Renal pelvis (tissue), 1 donor: ENCODE measurements at regions not wholly inside any gene's neighbourhood (a gene's known extent, or its start where the extent isn't known, plus 50 kb on each side); places are given as distances from the start of the nearest gene placed in this dataset.
"Not testable (repeated sequence)": the region's sequence is repeated elsewhere in the genome, so short reads cannot be mapped to it uniquely, and the experiment has no call there.

Source experiments
- DNase-seq: peaks from one replicate; pipeline ENCODE4 v3.0.0-alpha.2; 2013

- DNase-seq: not testable (repeated sequence)
Measured at GRCh38 chr17:36695710-36696109, 94.3 kb downstream of the MRM1 start.

GRCh38 chr17:36696805-36697204 lies 95.4 kb downstream of the MRM1 start:
- DNase-seq: no peak

GRCh38 chr17:36697903-36698530 lies 96.6 kb downstream of the MRM1 start:
- peak; percentile 68 for DNase-seq

- DNase-seq: no peak
Measured at GRCh38 chr17:36701429-36702099, 100.2 kb downstream of the MRM1 start.

- no peak for DNase-seq
Measured at GRCh38 chr17:36702636-36703035, 101.3 kb downstream of the MRM1 start.

GRCh38 chr17:36703860-36704266 lies 102.5 kb downstream of the MRM1 start:
- peak; percentile 73 for DNase-seq

- DNase-seq: no peak
Measured at GRCh38 chr17:36705283-36705795, 104.0 kb downstream of the MRM1 start.

- DNase-seq: no peak
Measured at GRCh38 chr17:36705874-36706731, 104.7 kb downstream of the MRM1 start.

- DNase-seq: no peak
Measured at GRCh38 chr17:36707904-36708303, 106.5 kb downstream of the MRM1 start.

GRCh38 chr17:36714789-36715188 lies 113.4 kb downstream of the MRM1 start:
- DNase-seq: no peak

- DNase-seq: no peak
Measured at GRCh38 chr17:36715951-36716350, 114.6 kb downstream of the MRM1 start.

- DNase-seq: no peak
Measured at GRCh38 chr17:36717088-36717487, 115.7 kb downstream of the MRM1 start.

- DNase-seq: no peak
Measured at GRCh38 chr17:36720131-36720530, 118.7 kb downstream of the MRM1 start.

GRCh38 chr17:36721560-36722120 lies 120.3 kb downstream of the MRM1 start:
- DNase-seq: no peak

GRCh38 chr17:36722121-36722902 lies 120.9 kb downstream of the MRM1 start:
- peak; percentile 30 for DNase-seq

- no peak for DNase-seq
Measured at GRCh38 chr17:36722903-36723263, 121.5 kb downstream of the MRM1 start.

GRCh38 chr17:36723459-36724025 lies 122.2 kb downstream of the MRM1 start:
- no peak for DNase-seq

- no peak for DNase-seq
Measured at GRCh38 chr17:36726199-36726598, 124.8 kb downstream of the MRM1 start.

GRCh38 chr17:36727052-36727451 lies 125.7 kb downstream of the MRM1 start:
- no peak for DNase-seq

- no peak for DNase-seq
Measured at GRCh38 chr17:36727577-36727976, 126.2 kb downstream of the MRM1 start.
